ENCODE measurements at regions not wholly inside any gene's neighbourhood (a gene's known extent, or its start where the extent isn't known, plus 50 kb on each side); places are given as distances from the start of the nearest gene placed in this dataset.

DNA sequence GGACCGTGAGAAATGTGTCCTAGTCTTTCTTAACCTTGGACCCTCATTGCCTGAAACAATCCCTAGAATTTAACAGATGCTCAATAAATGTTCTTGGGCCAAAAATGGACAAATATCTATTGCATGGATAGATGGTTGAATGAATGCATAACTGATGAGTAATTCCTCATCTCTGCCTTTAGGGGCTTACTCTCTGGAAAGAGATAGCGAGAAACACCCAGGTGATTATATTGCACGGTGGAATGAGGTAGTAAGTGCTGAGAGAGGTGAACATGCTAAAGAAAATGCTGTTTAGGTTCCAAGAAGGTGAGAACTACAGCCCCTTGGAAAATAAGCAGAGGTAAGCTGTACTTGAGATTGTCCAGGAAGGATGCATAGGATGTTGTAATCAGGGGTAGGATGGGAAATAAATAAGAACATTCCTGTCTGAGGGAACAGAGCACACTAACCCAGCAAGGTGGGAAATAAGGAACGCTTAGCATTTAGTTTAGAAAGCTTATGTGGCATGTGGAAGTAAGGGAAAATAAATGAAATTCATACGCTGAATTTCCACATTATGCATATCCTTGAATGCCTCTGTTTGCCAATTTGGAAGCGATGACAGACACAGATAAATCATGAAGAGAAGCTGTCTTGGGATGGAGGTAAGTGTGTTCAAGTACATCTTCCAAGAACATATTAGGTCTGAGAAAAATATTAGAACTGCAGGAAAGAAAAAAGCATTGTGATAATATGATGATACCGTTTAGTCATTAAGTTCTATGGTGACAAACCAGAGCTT is 426.6 kb downstream of the ARHGEF28 start:
- TF ChIP-seq POLR2AphosphoS5 (IDR thresholded peaks at IDR 0.05; ENCODE audit: low read depth, low read length) (no peak), POLR2A (IDR thresholded peaks at IDR 0.05; ENCODE audit: low read depth, low read length) (no peak), TAF1 (IDR thresholded peaks at IDR 0.05; ENCODE audit: borderline replicate concordance, low read depth, low read length) (no peak)
